HG02642 (cell line): ENCODE measurements at regions not wholly inside any gene's neighbourhood (a gene's known extent, or its start where the extent isn't known, plus 50 kb on each side); places are given as distances from the start of the nearest gene placed in this dataset.

Source experiments
- ATAC-seq: cut with Tn5 transposase; IDR thresholded peaks from one replicate; pipeline ENCODE4 v1.9.1; 2021; ENCODE audit warnings: mild to moderate bottlenecking; ENCODE audit not compliant: unreplicated experiment, poor library complexity

GRCh38 chr22:49093192-49093880, 734.3 kb downstream of the BRD1 start:
- no peak for ATAC-seq

GRCh38 chr22:49092716-49093115, 735.0 kb downstream of the BRD1 start:
- ATAC-seq = no peak

- no peak for ATAC-seq
Observed at GRCh38 chr22:49091917-49092545, 735.6 kb downstream of the BRD1 start.

GRCh38 chr22:49091451-49091850, 736.2 kb downstream of the BRD1 start:
- ATAC-seq = no peak

- no peak for ATAC-seq
Observed at GRCh38 chr22:49090853-49091135, 736.9 kb downstream of the BRD1 start.

- no peak for ATAC-seq
Observed at GRCh38 chr22:49090061-49090852, 737.4 kb downstream of the BRD1 start.

- no peak for ATAC-seq
Observed at GRCh38 chr22:49088801-49089791, 738.6 kb downstream of the BRD1 start.

- no peak for ATAC-seq
Observed at GRCh38 chr22:49087716-49088601, 739.7 kb downstream of the BRD1 start.

- no peak for ATAC-seq
Observed at GRCh38 chr22:49087198-49087597, 740.5 kb downstream of the BRD1 start.

- no peak for ATAC-seq
Observed at GRCh38 chr22:49086606-49087157, 741.0 kb downstream of the BRD1 start.

GRCh38 chr22:49086181-49086580, 741.5 kb downstream of the BRD1 start:
- no peak for ATAC-seq

- no peak for ATAC-seq
Observed at GRCh38 chr22:49084206-49084605, 743.5 kb downstream of the BRD1 start.

- ATAC-seq = no peak
Observed at GRCh38 chr22:49083607-49084006, 744.1 kb downstream of the BRD1 start.

GRCh38 chr22:49082451-49082850, 745.2 kb downstream of the BRD1 start:
- no peak for ATAC-seq

GRCh38 chr22:49081926-49082325, 745.7 kb downstream of the BRD1 start:
- no peak for ATAC-seq

GRCh38 chr22:49081261-49081666, 746.4 kb downstream of the BRD1 start:
- ATAC-seq = no peak

- no peak for ATAC-seq
Observed at GRCh38 chr22:49080631-49081030, 747.0 kb downstream of the BRD1 start.

- ATAC-seq = no peak
Observed at GRCh38 chr22:49079743-49080500, 747.8 kb downstream of the BRD1 start.
